ENCODE measurements at regions not wholly inside any gene's neighbourhood (a gene's known extent, or its start where the extent isn't known, plus 50 kb on each side); places are given as distances from the start of the nearest gene placed in this dataset.
"Not testable (repeated sequence)": the region's sequence is repeated elsewhere in the genome, so short reads cannot be mapped to it uniquely, and the experiment has no call there.

DNA sequence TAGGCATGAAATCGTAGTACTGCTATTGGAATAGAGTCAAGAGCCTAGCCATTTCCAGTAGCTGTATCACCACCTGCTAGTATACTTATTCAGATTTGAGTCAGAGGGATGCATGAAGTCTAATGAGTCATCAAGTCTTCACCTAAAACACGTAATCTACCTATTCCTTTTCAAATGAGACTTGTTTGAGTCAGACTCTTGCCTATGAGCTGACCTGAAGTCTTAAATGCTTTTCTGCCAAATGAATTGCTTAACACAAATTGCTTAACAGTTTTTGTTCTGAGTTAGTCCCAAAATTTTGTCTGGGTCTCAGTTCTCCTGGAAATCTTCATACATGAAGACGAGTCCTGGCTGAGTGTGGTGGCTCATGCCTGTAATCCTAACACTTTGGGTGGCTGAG, 165.2 kb downstream of the GNAT3 start:
- no peak for DNase-seq

GRCh38 chr7:80335511-80336231, 176.2 kb downstream of the GNAT3 start:
- DNase-seq, result no peak

- no peak for DNase-seq
Observed at GRCh38 chr7:80334908-80335307, 177.0 kb downstream of the GNAT3 start.

DNA sequence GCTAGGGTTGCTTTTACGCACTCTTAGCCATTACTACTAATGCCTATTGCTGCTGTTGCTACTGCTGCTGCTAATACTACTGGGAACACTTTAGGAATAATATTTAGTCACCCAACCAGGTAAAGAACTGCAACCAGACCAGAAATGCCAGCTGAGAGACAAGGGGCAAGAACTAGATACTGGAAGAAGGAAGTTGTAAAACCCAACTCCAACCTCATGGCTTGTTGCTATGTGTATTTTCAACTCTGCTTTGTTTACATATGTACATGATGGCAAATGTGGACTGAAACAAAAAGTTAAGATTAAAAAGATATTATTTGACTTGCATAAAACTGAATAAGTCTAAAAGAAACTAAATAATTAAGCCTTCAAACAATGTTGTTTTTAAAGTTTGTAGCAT, 177.7 kb downstream of the GNAT3 start:
- no peak for DNase-seq

DNA sequence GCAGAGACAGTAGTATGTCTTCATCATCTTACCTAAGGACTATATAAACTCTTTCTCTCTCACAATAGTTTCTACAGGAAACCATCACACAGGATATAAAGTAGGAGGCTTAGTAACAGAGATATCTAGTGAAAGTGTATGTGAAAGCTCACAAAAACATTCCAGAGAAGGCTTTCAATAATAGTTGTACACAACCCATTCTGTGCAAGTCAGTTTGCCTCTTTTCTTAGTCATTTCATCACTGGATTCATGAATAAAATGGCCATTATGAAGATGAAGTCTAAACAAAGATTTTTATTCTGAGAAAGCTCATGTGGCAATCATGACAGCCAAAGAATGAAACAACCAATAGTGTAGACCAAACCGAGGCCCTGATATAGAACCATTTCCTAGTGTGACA, 178.8 kb downstream of the GNAT3 start:
- DNase-seq, result no peak

DNA sequence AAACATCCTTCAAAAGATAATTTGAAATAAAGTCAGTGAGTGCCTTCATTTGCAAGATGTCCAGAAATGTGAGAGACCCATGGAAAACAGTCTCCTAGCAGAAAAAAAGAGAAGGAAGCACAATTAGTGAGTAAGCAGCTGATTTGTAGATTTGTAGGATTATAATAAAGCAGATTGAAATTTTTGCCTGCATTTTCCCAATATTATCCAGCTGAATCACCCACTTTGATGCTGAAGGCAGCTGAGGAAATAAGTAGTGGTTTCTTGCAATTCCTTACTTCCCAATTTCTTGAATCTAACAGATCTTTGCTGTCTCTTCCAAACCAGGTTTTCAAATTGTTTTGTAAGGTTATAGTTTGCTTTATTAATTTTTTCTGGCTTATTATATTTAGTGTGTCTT, 181.4 kb downstream of the GNAT3 start:
- DNase-seq, result no peak

DNA sequence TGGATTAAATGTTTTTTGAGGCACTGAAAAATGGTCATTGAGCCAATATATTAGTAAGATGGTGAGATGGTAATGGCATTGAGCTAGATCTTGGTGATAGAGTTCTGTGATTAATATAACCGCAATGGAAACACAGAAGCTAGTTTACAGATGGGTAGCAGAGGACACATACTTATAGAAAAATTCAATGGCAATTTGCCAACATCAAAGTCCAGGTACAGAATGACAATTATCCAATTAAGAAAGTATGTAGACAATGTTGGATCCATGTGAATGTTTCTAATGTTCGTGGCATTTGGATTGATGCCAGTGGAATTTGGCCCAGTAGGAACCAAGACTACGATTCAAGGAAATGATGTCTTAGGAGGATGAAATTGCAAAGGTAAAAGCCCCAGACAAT, 187.8 kb downstream of the GNAT3 start:
- no peak for DNase-seq

GRCh38 chr7:80319461-80319860, 184.8 kb downstream of the GNAI1 start:
- no peak for DNase-seq

- no peak for DNase-seq
Observed at GRCh38 chr7:80318081-80318480, 183.4 kb downstream of the GNAI1 start.

- no peak for DNase-seq
Observed at GRCh38 chr7:80316811-80317210, 182.2 kb downstream of the GNAI1 start.

- DNase-seq, result no peak
Observed at GRCh38 chr7:80313716-80314115, 179.1 kb downstream of the GNAI1 start.

DNA sequence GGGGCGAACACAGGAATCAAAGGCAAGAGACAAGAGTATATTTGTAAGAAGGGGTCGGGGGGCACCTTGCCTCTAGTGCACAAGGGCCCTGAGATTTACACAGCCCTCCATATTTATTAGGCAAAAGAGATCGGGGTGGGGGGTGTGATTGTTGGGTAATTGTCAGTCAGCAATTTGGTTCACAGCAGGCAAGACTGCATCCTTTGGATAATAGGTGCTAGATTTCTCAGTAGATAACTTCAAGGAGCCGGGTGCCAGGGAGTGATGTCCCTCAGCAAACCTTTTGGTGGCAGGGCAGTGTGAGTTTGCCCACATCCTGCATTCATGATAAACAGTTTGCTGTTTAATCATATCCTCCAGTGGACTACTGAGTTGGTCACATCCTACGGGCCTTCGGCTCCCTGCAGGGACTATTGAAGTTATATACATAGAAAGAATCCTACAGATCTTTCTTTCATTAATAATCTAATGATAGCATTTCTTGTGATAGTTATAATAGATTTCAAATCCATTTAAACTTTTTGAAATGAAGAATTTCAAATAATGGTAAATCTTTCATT, 178.5 kb downstream of the GNAI1 start:
- DNase-seq, result no peak

- DNase-seq, result peak; percentile 5
Observed at GRCh38 chr7:80312139-80312661, 177.6 kb downstream of the GNAI1 start.

- no peak for DNase-seq
Observed at GRCh38 chr7:80311313-80311712, 176.7 kb downstream of the GNAI1 start.

GRCh38 chr7:80309971-80310549, 175.4 kb downstream of the GNAI1 start:
- no peak for DNase-seq

DNA sequence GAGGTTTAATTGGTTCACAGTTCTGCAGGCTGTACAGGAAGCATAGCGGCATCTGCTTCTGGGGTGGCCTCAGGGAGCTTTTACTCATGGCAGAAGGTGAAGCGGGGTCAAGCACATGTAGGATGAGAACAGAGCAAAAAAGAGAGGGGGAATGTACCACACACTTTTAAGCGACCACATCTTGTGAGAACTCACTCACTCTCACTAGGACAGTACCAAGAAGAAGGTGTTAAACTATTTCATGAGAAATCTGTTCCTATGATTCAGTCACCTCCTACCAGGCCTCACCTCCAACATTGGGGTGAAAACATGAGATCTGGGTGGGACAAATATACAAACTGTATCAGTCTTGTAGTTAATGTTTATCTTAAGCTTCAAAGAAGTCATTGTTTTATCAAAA, 174.7 kb downstream of the GNAI1 start:
- DNase-seq, result no peak

DNA sequence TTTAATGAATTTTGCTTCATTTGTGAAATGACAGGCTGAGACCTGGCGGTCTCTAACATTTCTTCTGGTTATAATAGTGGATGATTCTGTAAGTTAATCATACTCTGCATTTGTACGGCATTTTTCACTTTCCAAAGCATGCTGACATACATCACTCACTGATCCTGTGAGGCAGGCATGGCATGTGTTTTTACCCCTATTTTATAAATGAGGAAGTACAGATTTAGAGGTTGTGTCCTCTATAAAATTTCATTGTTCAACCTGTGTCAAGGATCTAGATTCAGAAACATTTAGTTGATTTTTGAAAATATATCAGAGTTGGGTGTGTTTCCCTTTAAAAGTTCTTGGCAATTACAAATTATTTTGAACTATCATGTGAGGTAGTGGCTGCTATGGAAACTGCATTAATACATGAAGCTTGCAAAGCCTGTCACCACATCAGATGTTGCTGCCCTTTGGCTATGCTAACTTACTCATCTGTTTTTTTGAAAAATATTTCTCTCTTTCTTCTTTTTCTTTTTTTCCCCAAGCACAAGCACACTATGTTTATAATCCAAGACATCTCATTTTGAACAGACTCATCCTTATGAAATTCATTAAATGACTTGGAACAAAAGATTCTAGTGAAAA, 172.7 kb downstream of the GNAI1 start:
- DNase-seq, result no peak

DNA sequence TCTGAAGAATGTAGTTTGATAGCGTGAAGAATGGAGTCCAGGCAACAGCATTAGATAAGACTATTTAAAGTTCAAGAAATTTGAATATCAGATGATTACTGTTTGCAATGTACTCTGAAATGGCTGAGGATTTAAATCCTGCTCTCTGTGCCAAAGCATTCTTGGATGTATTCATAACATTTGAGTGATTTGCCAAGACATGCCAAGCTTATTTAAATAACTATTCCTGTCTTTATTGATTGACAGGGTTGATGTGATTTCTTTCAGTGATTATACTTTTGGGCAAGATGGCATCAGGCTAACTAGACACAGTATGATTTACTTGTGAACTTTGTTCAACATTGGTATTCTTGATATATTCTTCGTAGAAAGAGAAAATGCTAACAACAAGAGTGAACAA, 168.7 kb downstream of the GNAI1 start:
- no peak for DNase-seq

GRCh38 chr7:80302636-80303035, 168.0 kb downstream of the GNAI1 start:
- no peak for DNase-seq

GRCh38 chr7:80302078-80302477, 167.4 kb downstream of the GNAI1 start:
- no peak for DNase-seq

DNA sequence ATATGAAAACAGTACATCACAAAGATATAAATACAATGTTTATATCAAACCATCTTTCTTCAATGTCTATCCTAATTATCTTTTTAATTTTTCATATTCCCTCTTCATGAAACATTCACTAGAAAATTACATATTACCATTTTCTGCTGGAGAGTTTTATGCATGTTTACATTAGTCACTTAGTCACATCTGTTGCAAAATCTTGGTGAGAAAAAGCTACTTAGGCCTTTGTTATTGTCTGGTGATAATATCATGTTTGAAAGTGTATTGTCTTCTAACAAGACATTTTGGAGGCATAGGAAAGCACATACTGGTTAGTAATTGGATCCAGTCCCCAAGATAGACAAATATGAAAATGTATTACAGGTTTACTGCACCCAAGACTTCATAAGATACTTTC, 163.6 kb downstream of the GNAI1 start:
- no peak for DNase-seq

- no peak for DNase-seq
Observed at GRCh38 chr7:80294346-80294745, 159.7 kb downstream of the GNAI1 start.

GRCh38 chr7:80292634-80293033, 158.0 kb downstream of the GNAI1 start:
- not testable (repeated sequence) for DNase-seq

Measured in RPMI8226 (cell line).